Erythroblast (primary cell): ENCODE measurements at regions not wholly inside any gene's neighbourhood (a gene's known extent, or its start where the extent isn't known, plus 50 kb on each side); places are given as distances from the start of the nearest gene placed in this dataset.

Experiments used
- GATA1 ChIP-seq: IDR thresholded peaks from 2 replicates; pipeline ENCODE4 v1.6.1; 2011; ENCODE audit warnings: low read depth, mild to moderate bottlenecking, control low read depth, low read length, moderate library complexity
- POLR2A ChIP-seq: IDR thresholded peaks from 2 replicates; pipeline ENCODE4 v1.6.1; 2011; ENCODE audit warnings: mild to moderate bottlenecking, low read length

DNA sequence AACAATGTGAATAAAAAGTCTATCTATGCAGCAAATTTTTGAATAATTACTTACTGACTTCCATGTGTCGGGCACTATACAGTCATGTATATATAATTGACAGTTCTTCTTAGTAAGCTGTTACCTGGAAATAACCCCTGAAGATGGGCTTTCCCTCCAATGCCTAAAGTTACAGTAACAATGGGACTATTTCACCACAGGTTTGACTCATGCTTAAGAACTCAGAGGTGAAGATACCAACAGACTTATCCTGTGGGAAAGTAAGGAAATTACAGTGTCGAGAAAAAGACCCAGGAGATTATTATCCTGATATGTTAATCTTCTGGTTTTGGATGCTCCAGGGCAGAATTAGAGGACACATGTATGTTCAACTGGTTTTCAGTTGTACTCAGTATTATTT is 601.5 kb upstream of the SOX9 start:
- TF ChIP-seq POLR2A (no peak), GATA1 (no peak)
